IMR-90 (cell line): ENCODE measurements at regions not wholly inside any gene's neighbourhood (a gene's known extent, or its start where the extent isn't known, plus 50 kb on each side); places are given as distances from the start of the nearest gene placed in this dataset.

Experiments used
- ATAC-seq: fragments of 200-7000 bp; cut with Tn5 transposase; 2 replicates; pipeline ENCODE4 v1.9.1; 2020; ENCODE audit warnings: low read depth, mild to moderate bottlenecking, moderate library complexity
- BruUV-seq: library from RNA; stranded (reverse); fragments of 400-500 nt; replicated peaks from 2 replicates; lab custom pipeline; 2021; lab: Mats Ljungman, UMichigan
- CTCF ChIA-PET: fragments of 300-600 bp; formaldehyde crosslinking; extraction: SDS; loops from one replicate; lab custom pipeline; 2021; ENCODE audit warnings: antibody characterized with exemption; lab: Yijun Ruan, JAX
- POLR2A ChIA-PET: fragments of 300-600 bp; sonication (Branson Sonifier 250); formaldehyde crosslinking; loops from one replicate; lab custom pipeline; 2022; ENCODE audit warnings: antibody characterized with exemption; ENCODE audit not compliant: unreplicated experiment; lab: Charles Lee
- DNase-seq: peaks from one replicate; pipeline ENCODE4 v3.0.0; 2013
- H2AFZ ChIP-seq: replicated peaks from 2 replicates; pipeline ENCODE3; 2013; ENCODE audit warnings: low read length, mild to moderate bottlenecking; ENCODE audit not compliant: poor library complexity
- H2AK5ac ChIP-seq: 2 replicates; pipeline ENCODE4 v1.6.1; 2013; ENCODE audit warnings: low read depth, low read length, inconsistent platforms
- H2AK9ac ChIP-seq: replicated peaks from 2 replicates; pipeline ENCODE3; 2013; ENCODE audit warnings: mild to moderate bottlenecking, low read depth, low read length, moderate library complexity; ENCODE audit not compliant: poor library complexity
- H2BK120ac ChIP-seq: 2 replicates; pipeline ENCODE4 v1.6.1; 2013; ENCODE audit warnings: low read depth, low read length, inconsistent platforms
- H2BK15ac ChIP-seq: 3 replicates; pipeline ENCODE4 v1.6.1; 2013; ENCODE audit warnings: low read depth, low read length, inconsistent platforms
- H2BK20ac ChIP-seq: 2 replicates; pipeline ENCODE4 v1.6.1; 2013; ENCODE audit warnings: low read depth, mild to moderate bottlenecking, inconsistent platforms, low read length, moderate library complexity
- H2BK5ac ChIP-seq: 2 replicates; pipeline ENCODE4 v1.6.1; 2013; ENCODE audit warnings: mild to moderate bottlenecking, low read depth, low read length, inconsistent platforms; ENCODE audit not compliant: poor library complexity, severe bottlenecking
- H3K14ac ChIP-seq: replicated peaks from 2 replicates; pipeline ENCODE4 v1.6.1; 2013; ENCODE audit warnings: low read depth, low read length, inconsistent platforms
- H3K18ac ChIP-seq: 2 replicates; pipeline ENCODE4 v1.6.1; 2013; ENCODE audit warnings: low read depth, low read length, control low read depth
- H3K23ac ChIP-seq: 2 replicates; pipeline ENCODE4 v1.6.1; 2013; ENCODE audit warnings: low read depth, low read length, inconsistent platforms
- H3K27ac ChIP-seq: 2 replicates; pipeline ENCODE4 v1.5.1; 2013; ENCODE audit warnings: mild to moderate bottlenecking, control low read depth, low read length; ENCODE audit not compliant: insufficient read depth
- H3K27me3 ChIP-seq: 2 replicates; pipeline ENCODE4 v1.6.1; 2013; ENCODE audit warnings: low read length; ENCODE audit not compliant: control insufficient read depth, insufficient read depth
- H3K36me3 ChIP-seq: 2 replicates; pipeline ENCODE4 v1.6.1; 2013; ENCODE audit warnings: low read length, mixed read lengths; ENCODE audit not compliant: control insufficient read depth, insufficient read depth
- H3K4ac ChIP-seq: 2 replicates; pipeline ENCODE4 v1.6.1; 2013; ENCODE audit warnings: low read depth, low read length, inconsistent platforms
- H3K4me1 ChIP-seq: 2 replicates; pipeline ENCODE4 v1.6.1; 2013; ENCODE audit warnings: low read length, mixed read lengths; ENCODE audit not compliant: control insufficient read depth, insufficient read depth
- H3K4me2 ChIP-seq: 2 replicates; pipeline ENCODE4 v1.6.1; 2013; ENCODE audit warnings: low read depth, mild to moderate bottlenecking, control low read depth, low read length, moderate library complexity
- H3K4me3 ChIP-seq: 2 replicates; pipeline ENCODE4 v1.5.1; 2013; ENCODE audit warnings: low read depth, mild to moderate bottlenecking, control low read depth, low read length, moderate library complexity; ENCODE audit not compliant: insufficient read depth
- H3K56ac ChIP-seq: 2 replicates; pipeline ENCODE4 v1.6.1; 2013; ENCODE audit warnings: low read length, inconsistent platforms; ENCODE audit not compliant: insufficient read depth; ENCODE audit errors: extremely low read depth
- H3K79me1 ChIP-seq, 2 experiments: 2 replicates each; pipeline ENCODE4 v1.6.1; 2013; ENCODE audit warnings: low read length in 2 of 2, inconsistent platforms in 1 of 2, low read depth in 1 of 2
- H3K9ac ChIP-seq: 2 replicates; pipeline ENCODE4 v1.6.1; 2013; ENCODE audit warnings: low read depth, low read length, control low read depth
- H3K9me1 ChIP-seq: 2 replicates; pipeline ENCODE4 v1.6.1; 2013; ENCODE audit warnings: low read length, inconsistent platforms; ENCODE audit not compliant: insufficient read depth
- H3K9me3 ChIP-seq: 2 replicates; pipeline ENCODE4 v1.6.1; 2013; ENCODE audit warnings: low read length; ENCODE audit not compliant: control insufficient read depth, insufficient read depth
- H4K20me1 ChIP-seq: 2 replicates; pipeline ENCODE4 v1.6.1; 2013; ENCODE audit warnings: low read length, inconsistent platforms; ENCODE audit not compliant: insufficient read depth
- H4K5ac ChIP-seq: 2 replicates; pipeline ENCODE4 v1.6.1; 2013; ENCODE audit warnings: mild to moderate bottlenecking, low read depth, low read length, control low read depth
- H4K8ac ChIP-seq, 2 experiments: 2 replicates each; pipeline ENCODE4 v1.6.1; 2013; ENCODE audit warnings: low read depth in 2 of 2, low read length in 2 of 2, control low read depth in 1 of 2, inconsistent platforms in 1 of 2
- H4K91ac ChIP-seq: 2 replicates; pipeline ENCODE4 v1.6.1; 2013; ENCODE audit warnings: low read depth, low read length, inconsistent platforms; ENCODE audit not compliant: insufficient read depth
- BHLHE40 ChIP-seq: fragments of 150-350 bp; IDR thresholded peaks from 2 replicates; pipeline ENCODE4 v1.6.1; 2016; ENCODE audit warnings: mild to moderate bottlenecking, low read depth, low read length
- CEBPB ChIP-seq: IDR thresholded peaks from 2 replicates; pipeline ENCODE4 v1.6.1; 2012; ENCODE audit warnings: low read depth, low read length, improper control_type of control experiment
- CHD1 ChIP-seq: IDR thresholded peaks from 2 replicates; pipeline ENCODE4 v1.6.1; 2012; ENCODE audit warnings: low read depth, low read length, improper control_type of control experiment
- CTCF ChIP-seq: conservative IDR thresholded peaks from 2 replicates; pipeline ENCODE4 v1.5.1; 2012; ENCODE audit warnings: mild to moderate bottlenecking, low read depth, low read length, improper control_type of control experiment
- FOS ChIP-seq: fragments of 150-350 bp; IDR thresholded peaks from 2 replicates; pipeline ENCODE4 v1.6.1; 2016; ENCODE audit warnings: low read depth, low read length
- MAFK ChIP-seq: IDR thresholded peaks from 2 replicates; pipeline ENCODE4 v1.6.1; 2012; ENCODE audit warnings: low read depth, low read length, improper control_type of control experiment
- MAZ ChIP-seq: IDR thresholded peaks from 2 replicates; pipeline ENCODE4 v1.6.1; 2012; ENCODE audit warnings: low read depth, mild to moderate bottlenecking, low read length, improper control_type of control experiment, moderate library complexity, borderline replicate concordance
- MXI1 ChIP-seq: IDR thresholded peaks from 2 replicates; pipeline ENCODE4 v1.6.1; 2012; ENCODE audit warnings: low read depth, mild to moderate bottlenecking, low read length, moderate library complexity, borderline replicate concordance
- NFE2L2 ChIP-seq: fragments of 150-350 bp; IDR thresholded peaks from 2 replicates; pipeline ENCODE4 v1.6.1; 2016; ENCODE audit warnings: low read depth, mild to moderate bottlenecking, low read length
- POLR2A ChIP-seq: IDR thresholded peaks from 2 replicates; pipeline ENCODE4 v1.6.1; 2012; ENCODE audit warnings: mild to moderate bottlenecking, low read depth, low read length
- RAD21 ChIP-seq: IDR thresholded peaks from 2 replicates; pipeline ENCODE4 v1.6.1; 2012; ENCODE audit warnings: low read length, improper control_type of control experiment
- RCOR1 ChIP-seq: IDR thresholded peaks from 2 replicates; pipeline ENCODE4 v1.6.1; 2012; ENCODE audit warnings: mild to moderate bottlenecking, low read length, improper control_type of control experiment; ENCODE audit not compliant: insufficient replicate concordance
- RFX5 ChIP-seq: IDR thresholded peaks from 2 replicates; pipeline ENCODE4 v1.8.0; 2012; ENCODE audit warnings: low read depth, mild to moderate bottlenecking, low read length, moderate library complexity
- SMC3 ChIP-seq: fragments of 150-350 bp; IDR thresholded peaks from 2 replicates; pipeline ENCODE4 v1.6.1; 2016; ENCODE audit warnings: low read depth, mild to moderate bottlenecking, antibody characterized with exemption, low read length, moderate library complexity
- USF2 ChIP-seq: fragments of 150-350 bp; IDR thresholded peaks from 2 replicates; pipeline ENCODE4 v1.6.1; 2017; ENCODE audit warnings: mild to moderate bottlenecking, antibody characterized with exemption, low read length, low read depth
- WGBS, 2 experiments: methylation state at CpG; one replicate each; pipeline versions ENCODE4 v1.1.5 to v1.1.7; 2013; ENCODE audit warnings: missing lambda C conversion rate in 2 of 2; ENCODE audit not compliant: insufficient read length in 1 of 2; ENCODE audit errors: extremely low coverage in 2 of 2; 5-methylcytosine and 5-hydroxymethylcytosine counted together
- dilution Hi-C: fragments of 300-500 bp; cut with HindIII; formaldehyde crosslinking; loops from one replicate; pipeline ENCODE4 v1.14.3; 2018; ENCODE audit warnings: low sequenced_read_pairs; ENCODE audit not compliant: unreplicated experiment
- in situ Hi-C: fragments of 300-500 bp; cut with MboI; formaldehyde crosslinking; loops from 3 replicates; pipeline ENCODE4 v1.14.3; 2019; ENCODE audit warnings: low sequenced_read_pairs, inconsistent platforms, mixed read lengths
- intact Hi-C: fragments of 100-400 bp; cut with micrococcal nuclease; formaldehyde crosslinking; loops from 2 replicates; pipeline ENCODE4 v1.10.0; 2022
- TF ChIP-seq, protein P1 (sequence below): fragments of 150-350 bp; IDR thresholded peaks from 2 replicates; pipeline ENCODE4 v1.6.1; 2016; ENCODE audit warnings: low read depth, mild to moderate bottlenecking, low read length, moderate library complexity, borderline replicate concordance

DNA sequence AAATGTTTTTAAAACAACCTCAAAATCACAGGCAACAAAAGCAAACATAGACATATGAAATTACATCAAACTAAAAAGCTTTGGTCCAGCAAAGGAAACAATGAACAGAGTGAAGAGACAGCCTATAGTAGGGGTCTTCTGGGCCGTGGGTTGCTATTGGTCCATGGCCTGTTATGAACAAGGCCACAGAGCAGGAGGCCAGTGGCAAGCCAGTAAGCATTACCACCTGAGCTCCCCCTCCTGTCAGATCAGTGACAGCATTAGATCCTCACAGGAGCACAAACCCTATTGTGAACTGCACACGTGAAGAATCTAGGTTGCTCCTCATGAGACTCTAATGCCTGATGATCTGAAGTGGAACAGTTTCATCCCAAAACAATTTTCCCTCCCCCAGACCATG lies 174.0 kb downstream of the DIO2 start:
- Histone ChIP-seq H4K8ac (no peak overlapping the region), H4K91ac (no peak overlapping the region), H3K4me2 (no peak overlapping the region), H3K27me3 (no peaks in the 10 kb centered on the region), H2BK120ac (no peak overlapping the region), H3K9ac (no peak overlapping the region), H2BK15ac (no peak overlapping the region), H3K79me1 (no peaks in the 10 kb centered on the region), H3K4me1 (no peaks in the 10 kb centered on the region), H2AK5ac (no peak overlapping the region), H3K14ac (no peak overlapping the region), H2AFZ (no peak overlapping the region), H3K9me3 (0 out of 2 replicates have a peak, but pooled peaks cover 2% of the 10 kb centered on the region), H2BK20ac (no peak overlapping the region), H3K18ac (no peak overlapping the region), H3K27ac (no peak overlapping the region), H3K56ac (no peak overlapping the region), H4K20me1 (no peaks in the 10 kb centered on the region), H4K5ac (no peak overlapping the region), H3K23ac (no peak overlapping the region), H2BK5ac (no peak overlapping the region), H3K9me1 (no peaks in the 10 kb centered on the region), H3K4me3 (no peak overlapping the region), H2AK9ac (no peak overlapping the region), H3K4ac (no peak overlapping the region), H3K36me3 (no peaks in the 10 kb centered on the region)
- in situ Hi-C loops (loop anchor here (25.0 kb wide), 1 partner anchor 1075 kb away; no protein-coding TSS in a partner anchor), intact Hi-C loops (no loop called here), dilution Hi-C loops (no loop called here)
- BruUV-seq, result no TSS peak
- ATAC-seq (no peak), DNase-seq (no peak)
- POLR2A ChIA-PET, result no interaction called here
- CTCF ChIA-PET, result interaction anchor here (0.7 kb wide), 1 partner anchor 461 kb away, joined by 3 read pairs; no protein-coding TSS in a partner anchor
- no CpG with 5 or more reads among the region's 2 CpGs for WGBS, 2 experiments
- TF ChIP-seq CTCF (no peak), BHLHE40 (no peak), NFE2L2 (no peak), MAFK (no peak), RCOR1 (no peak), USF2 (no peak), FOS (no peak), CEBPB (no peak), CHD1 (no peak), RFX5 (no peak), RAD21 (no peak), MAZ (no peak), MXI1 (no peak), POLR2A (no peak), SMC3 (no peak)
- TF ChIP-seq, protein P1, sequence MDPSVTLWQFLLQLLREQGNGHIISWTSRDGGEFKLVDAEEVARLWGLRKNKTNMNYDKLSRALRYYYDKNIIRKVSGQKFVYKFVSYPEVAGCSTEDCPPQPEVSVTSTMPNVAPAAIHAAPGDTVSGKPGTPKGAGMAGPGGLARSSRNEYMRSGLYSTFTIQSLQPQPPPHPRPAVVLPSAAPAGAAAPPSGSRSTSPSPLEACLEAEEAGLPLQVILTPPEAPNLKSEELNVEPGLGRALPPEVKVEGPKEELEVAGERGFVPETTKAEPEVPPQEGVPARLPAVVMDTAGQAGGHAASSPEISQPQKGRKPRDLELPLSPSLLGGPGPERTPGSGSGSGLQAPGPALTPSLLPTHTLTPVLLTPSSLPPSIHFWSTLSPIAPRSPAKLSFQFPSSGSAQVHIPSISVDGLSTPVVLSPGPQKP, result no peak
